ENCODE measurements at regions not wholly inside any gene's neighbourhood (a gene's known extent, or its start where the extent isn't known, plus 50 kb on each side); places are given as distances from the start of the nearest gene placed in this dataset.
"Not testable (repeated sequence)": the region's sequence is repeated elsewhere in the genome, so short reads cannot be mapped to it uniquely, and the experiment has no call there.

DNA sequence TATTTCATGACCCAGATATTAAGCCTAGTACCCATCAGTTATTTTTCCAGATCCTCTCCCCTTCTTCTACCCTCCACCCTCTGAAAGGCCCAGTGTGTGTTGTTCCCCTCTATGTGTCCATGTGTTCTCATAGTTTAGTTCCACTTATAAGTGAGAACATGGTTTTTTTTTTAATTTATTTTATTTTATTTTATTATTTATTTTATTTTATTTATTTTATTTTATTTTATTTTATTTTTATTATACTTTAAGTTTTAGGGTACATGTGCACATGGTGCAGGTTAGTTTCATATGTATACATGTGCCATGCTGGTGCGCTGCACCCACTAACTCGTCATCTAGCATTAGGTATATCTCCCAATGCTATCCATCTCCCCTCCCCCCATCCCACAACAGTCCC, 639.2 kb upstream of the KCND2 start:
- TF ChIP-seq, protein P1, sequence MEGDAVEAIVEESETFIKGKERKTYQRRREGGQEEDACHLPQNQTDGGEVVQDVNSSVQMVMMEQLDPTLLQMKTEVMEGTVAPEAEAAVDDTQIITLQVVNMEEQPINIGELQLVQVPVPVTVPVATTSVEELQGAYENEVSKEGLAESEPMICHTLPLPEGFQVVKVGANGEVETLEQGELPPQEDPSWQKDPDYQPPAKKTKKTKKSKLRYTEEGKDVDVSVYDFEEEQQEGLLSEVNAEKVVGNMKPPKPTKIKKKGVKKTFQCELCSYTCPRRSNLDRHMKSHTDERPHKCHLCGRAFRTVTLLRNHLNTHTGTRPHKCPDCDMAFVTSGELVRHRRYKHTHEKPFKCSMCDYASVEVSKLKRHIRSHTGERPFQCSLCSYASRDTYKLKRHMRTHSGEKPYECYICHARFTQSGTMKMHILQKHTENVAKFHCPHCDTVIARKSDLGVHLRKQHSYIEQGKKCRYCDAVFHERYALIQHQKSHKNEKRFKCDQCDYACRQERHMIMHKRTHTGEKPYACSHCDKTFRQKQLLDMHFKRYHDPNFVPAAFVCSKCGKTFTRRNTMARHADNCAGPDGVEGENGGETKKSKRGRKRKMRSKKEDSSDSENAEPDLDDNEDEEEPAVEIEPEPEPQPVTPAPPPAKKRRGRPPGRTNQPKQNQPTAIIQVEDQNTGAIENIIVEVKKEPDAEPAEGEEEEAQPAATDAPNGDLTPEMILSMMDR (IDR thresholded peaks at IDR 0.05), result not testable (repeated sequence)
- not testable (repeated sequence) for TF ChIP-seq ZFX (IDR thresholded peaks at IDR 0.05; ENCODE audit: borderline replicate concordance)

All from 22Rv1 (cell line).